GM18861 (cell line): ENCODE measurements at regions not wholly inside any gene's neighbourhood (a gene's known extent, or its start where the extent isn't known, plus 50 kb on each side); places are given as distances from the start of the nearest gene placed in this dataset.

ENCODE experiments used
- ATAC-seq: cut with Tn5 transposase; IDR thresholded peaks from one replicate; pipeline ENCODE4 v1.9.1; 2021; ENCODE audit not compliant: unreplicated experiment

DNA sequence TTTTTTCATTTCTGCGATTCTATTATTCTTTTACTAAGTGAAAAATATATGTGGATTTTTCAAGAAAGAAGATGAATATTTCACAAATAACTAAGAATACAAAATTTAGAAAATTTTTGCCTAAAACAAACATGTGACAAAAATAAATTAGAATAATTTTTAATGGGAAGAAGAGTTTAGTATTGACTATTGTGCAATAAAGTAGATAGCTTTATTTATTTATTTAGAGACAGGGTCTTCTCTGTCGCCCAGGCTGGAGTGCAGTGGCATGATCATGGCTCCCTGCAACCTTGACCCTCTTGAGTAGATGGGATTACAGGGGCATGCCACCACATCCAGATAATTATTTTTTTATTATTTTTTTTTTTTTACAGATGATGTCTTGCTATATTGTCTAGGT, 95.3 kb upstream of the PAQR3 start:
- no peak for ATAC-seq

DNA sequence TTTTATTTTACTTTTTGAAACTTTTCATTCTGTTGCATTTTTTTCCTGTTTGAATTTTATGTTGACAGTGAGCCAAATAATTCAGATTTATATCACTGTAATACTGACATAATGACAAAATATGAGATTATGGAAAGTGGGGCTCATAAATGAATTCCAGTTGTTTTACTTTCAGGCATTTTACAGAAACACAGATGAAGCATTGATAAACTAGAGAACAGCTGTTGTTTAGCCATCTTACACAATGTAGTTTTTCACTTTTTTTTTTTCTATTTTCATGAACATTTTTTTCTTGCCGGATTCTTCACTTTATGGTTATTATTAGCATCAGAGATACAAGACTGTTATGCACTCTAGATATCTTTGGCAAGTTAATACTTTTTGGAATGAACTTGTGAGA, 91.7 kb upstream of the PAQR3 start:
- ATAC-seq = no peak

DNA sequence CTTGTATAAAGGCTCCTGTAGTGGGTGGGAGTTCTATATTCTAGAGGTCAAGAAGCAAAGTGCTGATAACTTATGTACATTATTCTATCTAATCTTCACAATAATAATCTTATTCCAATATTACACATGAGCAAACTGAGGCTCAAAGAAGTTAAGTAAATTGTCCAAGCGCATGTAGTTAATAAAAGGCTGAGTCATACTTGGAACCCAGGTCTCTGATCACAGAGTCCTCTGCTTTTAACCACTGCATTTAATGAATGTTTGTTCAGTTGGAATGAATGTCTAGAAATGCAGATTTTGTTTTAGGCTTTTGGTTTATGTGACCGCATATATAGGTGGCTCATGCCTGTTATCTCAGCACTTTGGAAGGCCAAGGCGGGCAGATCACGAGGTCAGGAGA, 88.4 kb upstream of the PAQR3 start:
- ATAC-seq = no peak

DNA sequence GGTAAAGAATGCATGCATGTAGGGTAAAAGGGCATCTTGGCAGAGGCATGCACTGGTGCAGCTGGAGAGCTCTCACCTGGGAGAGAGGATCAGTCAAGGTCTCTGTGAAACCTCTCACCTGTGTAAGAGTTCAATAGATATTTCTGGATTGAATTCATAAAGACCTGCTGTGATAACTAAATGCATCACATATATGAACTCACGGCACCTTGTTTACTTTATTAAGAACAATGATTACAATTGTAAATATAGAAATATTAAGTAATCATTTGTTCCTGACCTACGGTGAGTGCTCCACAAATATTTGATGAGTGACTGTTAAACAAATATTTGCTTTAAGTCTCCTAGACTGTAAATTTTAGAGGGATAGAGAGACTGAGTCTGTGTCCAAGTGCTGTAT, 85.9 kb upstream of the PAQR3 start:
- no peak for ATAC-seq

DNA sequence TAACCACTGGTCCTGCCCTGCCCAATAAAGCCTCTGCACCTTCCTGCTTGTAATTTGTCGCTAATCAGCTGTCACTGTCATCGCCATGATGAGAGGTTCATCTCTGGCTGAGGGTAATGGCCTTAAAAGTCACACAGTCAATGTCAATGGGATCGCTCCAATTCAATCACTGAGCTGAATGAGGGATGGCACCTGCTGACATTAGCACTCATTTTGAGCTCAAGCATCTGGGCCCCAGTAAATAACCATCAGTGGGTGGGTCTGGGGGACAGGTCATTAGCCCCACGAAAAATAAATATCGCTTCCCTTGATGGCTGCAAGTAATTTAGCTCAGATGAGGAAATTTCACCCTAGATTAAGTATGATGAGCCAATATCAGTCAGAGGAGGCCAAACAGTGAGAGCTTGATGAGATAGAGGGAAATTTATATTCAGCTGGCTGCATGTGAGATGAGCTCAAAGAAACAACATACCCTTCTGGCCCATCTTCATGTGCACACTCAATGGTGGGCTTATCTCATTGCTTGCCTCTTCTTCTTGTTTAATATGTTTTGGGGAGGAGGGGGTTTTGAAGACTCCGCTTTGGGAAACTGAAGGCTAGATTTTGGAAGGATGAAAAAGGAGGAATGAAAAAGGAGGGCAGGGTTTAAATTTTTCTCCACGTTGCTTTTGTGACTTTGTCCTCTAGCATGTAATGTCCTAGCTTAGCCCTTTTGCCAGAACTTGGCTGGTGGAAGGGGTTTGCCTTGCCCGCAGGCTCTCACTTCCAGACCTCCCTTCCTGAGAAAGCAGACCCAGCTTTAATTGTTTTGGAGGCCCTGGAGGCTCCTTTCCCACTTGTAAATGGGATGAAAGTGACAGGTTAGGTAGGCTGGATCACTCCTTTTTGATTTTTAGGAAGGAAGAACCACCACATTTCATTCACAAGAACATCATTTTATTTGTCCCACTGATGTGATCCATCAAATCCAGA, 84.8 kb upstream of the PAQR3 start:
- no peak for ATAC-seq

DNA sequence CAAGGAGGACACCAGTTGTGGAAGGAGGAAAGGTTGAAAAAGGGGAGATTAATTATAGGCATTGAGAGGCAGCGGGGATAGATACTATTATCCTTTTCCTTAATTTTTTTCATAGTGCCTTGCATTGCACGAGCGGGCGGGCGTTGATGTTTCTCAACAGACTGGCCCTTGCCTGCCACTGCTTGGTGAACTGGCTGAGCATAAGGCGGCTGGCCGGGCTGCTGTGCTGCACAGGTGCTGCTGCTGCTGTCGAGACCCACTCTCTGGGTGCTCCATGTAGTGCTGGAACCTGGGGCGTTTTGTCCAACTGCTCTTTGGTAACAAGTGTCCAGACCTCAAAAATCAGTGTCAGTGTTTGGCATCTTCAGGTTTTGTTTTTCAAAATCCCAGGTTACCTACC, 83.3 kb upstream of the PAQR3 start:
- no peak for ATAC-seq

DNA sequence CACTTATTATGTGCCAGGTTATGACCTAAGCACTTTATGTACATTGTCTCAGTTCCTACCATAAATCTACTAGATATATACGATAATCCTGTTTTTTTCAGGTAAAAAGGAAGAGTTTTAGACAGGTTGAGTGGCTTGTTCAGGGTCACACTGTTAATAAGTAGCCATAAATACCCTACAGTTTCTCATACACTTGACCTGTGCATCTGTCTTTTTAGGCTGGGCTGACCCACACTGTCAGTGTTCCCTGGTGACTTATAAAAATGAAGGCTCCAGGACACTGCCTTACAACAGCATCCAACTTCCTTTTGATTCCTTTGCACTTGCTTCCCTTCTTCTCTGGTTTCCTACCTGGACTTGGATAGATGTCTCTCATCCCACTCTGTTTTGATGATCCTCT, 78.2 kb upstream of the PAQR3 start:
- ATAC-seq = no peak

DNA sequence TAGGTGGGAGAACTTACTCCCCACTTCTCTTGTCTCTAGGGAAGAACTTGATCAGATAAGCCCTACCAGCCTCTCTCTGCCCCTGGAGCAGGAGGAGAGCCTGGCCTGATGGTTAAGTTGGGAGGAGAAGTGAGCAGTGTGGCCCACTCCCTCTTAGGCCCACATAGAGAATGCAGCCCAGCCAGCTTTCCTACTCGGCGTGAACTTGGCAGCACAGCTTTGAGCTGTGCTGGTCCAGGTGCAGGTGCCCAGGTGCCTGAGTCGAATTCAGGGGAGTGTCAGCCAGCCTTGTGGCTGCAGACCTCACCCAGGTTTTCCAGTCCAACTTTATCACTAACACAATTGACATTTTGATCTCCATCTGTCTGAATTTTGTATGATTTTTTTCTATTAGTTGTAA, 77.6 kb upstream of the PAQR3 start:
- ATAC-seq = no peak

DNA sequence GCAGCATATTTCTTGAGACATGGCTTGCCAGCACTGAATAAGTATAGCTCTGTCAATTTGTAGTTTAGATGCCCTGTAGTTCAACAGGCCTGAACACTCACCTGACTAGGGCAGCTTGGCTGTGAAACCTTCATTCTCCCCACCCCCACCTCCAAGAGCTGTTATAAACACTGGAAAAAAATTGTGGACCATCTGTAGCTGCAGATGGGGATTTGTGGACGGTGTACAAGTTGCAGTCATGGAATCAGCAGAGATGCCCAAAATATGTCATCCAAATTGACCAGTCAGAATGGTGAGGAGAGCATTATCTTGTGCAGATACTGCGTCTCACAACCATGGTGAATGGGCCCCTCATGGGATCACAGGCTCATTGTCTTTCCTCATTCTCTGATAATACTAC, 76.2 kb upstream of the PAQR3 start:
- ATAC-seq = no peak

DNA sequence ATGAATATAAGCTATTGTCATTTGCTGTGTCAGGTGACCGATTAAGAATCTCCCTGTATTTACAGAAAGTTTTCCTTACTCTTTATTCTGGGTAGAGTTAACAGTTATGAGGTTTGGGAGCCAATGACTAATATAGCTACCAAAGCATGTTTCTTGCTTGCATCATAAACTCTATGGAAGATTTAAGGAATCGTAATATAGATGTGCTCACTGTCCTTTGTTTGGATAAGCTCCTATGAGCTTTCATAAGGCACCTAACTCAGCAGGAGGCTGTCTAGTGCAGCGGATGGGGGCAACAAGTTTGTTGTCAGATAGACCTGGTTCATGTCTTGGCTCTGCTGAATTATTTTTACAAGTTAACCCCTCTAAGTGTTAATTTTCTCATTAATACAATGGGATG, 75.0 kb upstream of the PAQR3 start:
- ATAC-seq = no peak

DNA sequence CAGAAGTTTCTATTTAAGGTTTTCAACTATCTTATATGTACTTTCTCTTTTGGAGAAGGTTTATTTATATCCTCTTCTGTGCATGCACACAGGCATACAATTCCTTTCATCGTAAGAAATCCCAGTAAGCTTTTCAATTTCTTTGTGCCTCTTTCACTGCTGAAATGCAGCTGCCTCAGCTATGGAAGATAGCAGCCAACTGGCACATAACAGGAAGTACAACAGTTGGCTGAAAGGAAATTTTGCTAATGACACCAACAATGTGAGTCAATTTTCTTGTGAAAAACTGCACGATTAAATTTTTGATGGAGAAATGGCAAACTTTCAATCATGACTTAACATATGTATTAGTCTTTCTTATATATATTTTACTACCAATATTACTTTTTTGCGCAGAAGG, 74.5 kb upstream of the PAQR3 start:
- ATAC-seq = no peak

DNA sequence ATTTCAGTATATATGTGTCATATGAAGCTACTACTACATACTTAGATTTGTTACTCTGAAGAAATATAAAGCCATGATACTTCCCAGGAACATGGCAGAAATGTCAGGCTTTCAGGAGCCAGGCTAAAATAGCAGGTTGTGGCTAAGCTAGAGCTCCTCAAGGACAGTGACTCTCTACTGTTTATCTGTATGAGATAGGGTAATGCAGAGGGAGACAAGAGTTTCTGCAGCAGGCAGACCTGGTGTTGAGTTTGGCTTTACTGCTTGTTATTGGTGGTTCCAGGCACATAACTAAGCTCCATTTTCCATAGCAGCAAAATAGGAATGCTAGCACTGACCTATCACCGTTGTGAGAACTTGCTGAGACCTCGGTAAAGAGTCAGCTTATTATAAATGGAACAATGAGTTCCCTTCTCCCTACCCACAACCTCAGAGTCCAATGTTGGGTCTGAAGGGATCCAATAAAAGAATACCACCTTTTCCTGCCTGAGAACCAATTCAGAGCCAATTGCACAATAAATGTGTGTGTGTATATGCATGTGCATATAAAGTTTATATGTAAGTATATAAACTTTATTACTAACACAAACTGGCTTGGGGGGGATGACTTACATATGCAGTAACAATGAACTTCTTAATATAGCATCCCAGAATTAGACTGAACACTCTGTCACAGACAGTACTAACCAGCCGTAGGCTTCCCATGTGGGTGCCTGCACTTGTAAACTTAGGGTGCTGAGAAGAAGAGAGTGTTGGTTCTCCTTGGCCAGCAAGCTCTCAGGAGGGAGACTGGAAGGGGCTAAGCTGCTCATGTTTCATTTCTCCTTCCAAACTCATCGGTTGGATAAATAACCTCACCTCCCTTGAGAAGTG, 51.9 kb upstream of the PAQR3 start:
- no peak for ATAC-seq

DNA sequence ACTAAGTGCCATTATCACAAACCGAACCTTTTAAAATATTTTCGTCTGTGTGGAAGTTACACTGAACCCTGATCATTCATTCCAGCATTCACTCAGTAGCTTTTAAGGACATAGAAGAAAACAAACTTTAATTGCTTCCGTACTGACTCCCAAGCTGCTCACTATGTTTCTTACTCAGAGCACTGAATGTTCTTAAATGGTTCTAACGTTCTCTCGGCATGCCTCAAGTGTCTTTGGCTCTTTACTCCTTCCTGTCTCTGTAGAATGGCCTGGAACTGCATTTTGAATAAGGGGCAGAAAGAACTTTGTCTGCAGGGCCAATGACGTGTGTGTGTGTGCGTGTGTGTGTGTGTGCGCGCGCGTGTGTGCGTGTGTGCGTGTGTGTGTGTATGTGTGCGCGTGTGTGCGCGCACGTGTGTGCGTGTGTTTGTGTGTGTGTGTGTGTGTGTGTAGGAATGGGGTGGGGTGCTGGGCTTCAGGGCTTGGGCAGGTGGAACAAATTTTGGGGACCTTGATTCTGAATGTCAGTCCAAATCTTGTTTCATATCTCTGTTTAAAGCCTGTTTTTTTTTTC, 50.5 kb upstream of the PAQR3 start:
- no peak for ATAC-seq
